DND-41 (cell line): ENCODE measurements at regions not wholly inside any gene's neighbourhood (a gene's known extent, or its start where the extent isn't known, plus 50 kb on each side); places are given as distances from the start of the nearest gene placed in this dataset.

Source experiments
- EZH2 ChIP-seq: IDR thresholded peaks from 3 replicates; pipeline ENCODE4 v1.6.1; 2012; ENCODE audit warnings: borderline replicate concordance, low read depth, mild to moderate bottlenecking, moderate library complexity, low read length, inconsistent platforms; ENCODE audit not compliant: severe bottlenecking
- TF ChIP-seq, protein P1 (sequence below): IDR thresholded peaks from 2 replicates; pipeline ENCODE4 v1.5.1; 2012; ENCODE audit warnings: borderline replicate concordance, low read length, moderate library complexity, mild to moderate bottlenecking; ENCODE audit not compliant: poor library complexity, severe bottlenecking; ENCODE audit errors: extremely low read depth

- TF ChIP-seq, protein P1, sequence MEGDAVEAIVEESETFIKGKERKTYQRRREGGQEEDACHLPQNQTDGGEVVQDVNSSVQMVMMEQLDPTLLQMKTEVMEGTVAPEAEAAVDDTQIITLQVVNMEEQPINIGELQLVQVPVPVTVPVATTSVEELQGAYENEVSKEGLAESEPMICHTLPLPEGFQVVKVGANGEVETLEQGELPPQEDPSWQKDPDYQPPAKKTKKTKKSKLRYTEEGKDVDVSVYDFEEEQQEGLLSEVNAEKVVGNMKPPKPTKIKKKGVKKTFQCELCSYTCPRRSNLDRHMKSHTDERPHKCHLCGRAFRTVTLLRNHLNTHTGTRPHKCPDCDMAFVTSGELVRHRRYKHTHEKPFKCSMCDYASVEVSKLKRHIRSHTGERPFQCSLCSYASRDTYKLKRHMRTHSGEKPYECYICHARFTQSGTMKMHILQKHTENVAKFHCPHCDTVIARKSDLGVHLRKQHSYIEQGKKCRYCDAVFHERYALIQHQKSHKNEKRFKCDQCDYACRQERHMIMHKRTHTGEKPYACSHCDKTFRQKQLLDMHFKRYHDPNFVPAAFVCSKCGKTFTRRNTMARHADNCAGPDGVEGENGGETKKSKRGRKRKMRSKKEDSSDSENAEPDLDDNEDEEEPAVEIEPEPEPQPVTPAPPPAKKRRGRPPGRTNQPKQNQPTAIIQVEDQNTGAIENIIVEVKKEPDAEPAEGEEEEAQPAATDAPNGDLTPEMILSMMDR = no peak
- no peak for TF ChIP-seq EZH2
These were observed 603.8 kb upstream of the CA10 start for GRCh38 chr17:52762147-52762793.
